ENCODE measurements at regions not wholly inside any gene's neighbourhood (a gene's known extent, or its start where the extent isn't known, plus 50 kb on each side); places are given as distances from the start of the nearest gene placed in this dataset.

GRCh38 chr2:103276869-103277268 is 515.0 kb downstream of the TMEM182 start:
- no peaks in the 10 kb centered on the region for H3K4me1 ChIP-seq (ENCODE audit: insufficient read depth, low read length)
- Mint-ChIP-seq H3K27ac (ENCODE audit: unreplicated experiment) (no peak overlapping the region), H3K9me3 (ENCODE audit: unreplicated experiment) (peaks cover 2% of the 10 kb centered on the region), H3K36me3 (ENCODE audit: low read depth, unreplicated experiment) (no peaks in the 10 kb centered on the region), H3K4me1 (ENCODE audit: low read depth, unreplicated experiment) (no peaks in the 10 kb centered on the region), H3K27me3 (ENCODE audit: low read depth, unreplicated experiment) (no peaks in the 10 kb centered on the region), H3K4me3 (ENCODE audit: unreplicated experiment) (no peak overlapping the region)
- no peak overlapping the region for H3K4me3 ChIP-seq (ENCODE audit: insufficient read depth, low read depth, low read length)
- H2AFZ ChIP-seq (ENCODE audit: low read depth, low read length): no peak overlapping the region
- no peaks in the 10 kb centered on the region for H3K27me3 ChIP-seq (ENCODE audit: insufficient read depth, low read length)
- no peak overlapping the region for H3K9ac ChIP-seq (ENCODE audit: low read length)
- no peaks in the 10 kb centered on the region for H3K79me2 ChIP-seq (ENCODE audit: insufficient read depth, low read length)
- H3K36me3 ChIP-seq (ENCODE audit: insufficient read depth, low read length): no peaks in the 10 kb centered on the region
- no peaks in the 10 kb centered on the region for H3K9me3 ChIP-seq (ENCODE audit: insufficient read depth, low read depth, low read length)
- H3K4me2 ChIP-seq (ENCODE audit: low read length): no peak overlapping the region
- H4K20me1 ChIP-seq (ENCODE audit: insufficient read depth, low read length): no peaks in the 10 kb centered on the region
- H3K27ac ChIP-seq (ENCODE audit: low read depth, low read length): no peak overlapping the region
- no peak for DNase-seq (ENCODE audit: low read depth)
- TF ChIP-seq CTCF (IDR thresholded peaks at IDR 0.05; ENCODE audit: insufficient read depth, low read depth, low read length): no peak
- TF ChIP-seq EZH2 (IDR thresholded peaks at IDR 0.05; ENCODE audit: insufficient read depth, low read length): no peak
- no peak for FAIRE-seq

GRCh38 chr2:103284750-103285149 is 522.9 kb downstream of the TMEM182 start:
- Histone ChIP-seq H4K20me1 (ENCODE audit: insufficient read depth, low read length) (no peaks in the 10 kb centered on the region), H3K36me3 (ENCODE audit: insufficient read depth, low read length) (no peaks in the 10 kb centered on the region), H3K4me3 (ENCODE audit: insufficient read depth, low read depth, low read length) (no peak overlapping the region), H3K9me3 (ENCODE audit: insufficient read depth, low read depth, low read length) (no peaks in the 10 kb centered on the region), H2AFZ (ENCODE audit: low read depth, low read length) (no peak overlapping the region), H3K9ac (ENCODE audit: low read length) (no peak overlapping the region), H3K27ac (ENCODE audit: low read depth, low read length) (no peak overlapping the region), H3K4me1 (ENCODE audit: insufficient read depth, low read length) (no peaks in the 10 kb centered on the region), H3K4me2 (ENCODE audit: low read length) (no peak overlapping the region), H3K27me3 (ENCODE audit: insufficient read depth, low read length) (no peaks in the 10 kb centered on the region), H3K79me2 (ENCODE audit: insufficient read depth, low read length) (no peaks in the 10 kb centered on the region)
- Mint-ChIP-seq H3K27me3 (ENCODE audit: low read depth, unreplicated experiment) (peaks cover 6% of the 10 kb centered on the region), H3K36me3 (ENCODE audit: low read depth, unreplicated experiment) (no peaks in the 10 kb centered on the region), H3K4me1 (ENCODE audit: low read depth, unreplicated experiment) (no peaks in the 10 kb centered on the region), H3K4me3 (ENCODE audit: unreplicated experiment) (no peak overlapping the region), H3K27ac (ENCODE audit: unreplicated experiment) (no peak overlapping the region), H3K9me3 (ENCODE audit: unreplicated experiment) (no peaks in the 10 kb centered on the region)
- TF ChIP-seq CTCF (IDR thresholded peaks at IDR 0.05; ENCODE audit: insufficient read depth, low read depth, low read length) (no peak), EZH2 (IDR thresholded peaks at IDR 0.05; ENCODE audit: insufficient read depth, low read length) (no peak)
- DNase-seq (ENCODE audit: low read depth): no peak
- no peak for FAIRE-seq

- no peak overlapping the region for H3K4me3 Mint-ChIP-seq (ENCODE audit: unreplicated experiment)
- TF ChIP-seq CTCF (IDR thresholded peaks at IDR 0.05; ENCODE audit: insufficient read depth, low read depth, low read length) (no peak), EZH2 (IDR thresholded peaks at IDR 0.05; ENCODE audit: insufficient read depth, low read length) (no peak)
- H3K79me2 ChIP-seq (ENCODE audit: insufficient read depth, low read length): no peaks in the 10 kb centered on the region
- no peaks in the 10 kb centered on the region for H3K36me3 ChIP-seq (ENCODE audit: insufficient read depth, low read length)
- peaks cover 6% of the 10 kb centered on the region for H3K27me3 Mint-ChIP-seq (ENCODE audit: low read depth, unreplicated experiment)
- H3K9me3 Mint-ChIP-seq (ENCODE audit: unreplicated experiment): no peaks in the 10 kb centered on the region
- no peaks in the 10 kb centered on the region for H3K27me3 ChIP-seq (ENCODE audit: insufficient read depth, low read length)
- H3K4me1 Mint-ChIP-seq (ENCODE audit: low read depth, unreplicated experiment): no peaks in the 10 kb centered on the region
- H3K27ac ChIP-seq (ENCODE audit: low read depth, low read length): no peak overlapping the region
- H3K4me2 ChIP-seq (ENCODE audit: low read length): no peak overlapping the region
- H3K4me1 ChIP-seq (ENCODE audit: insufficient read depth, low read length): no peaks in the 10 kb centered on the region
- no peak for DNase-seq (ENCODE audit: low read depth)
- FAIRE-seq: no peak
- H4K20me1 ChIP-seq (ENCODE audit: insufficient read depth, low read length): no peaks in the 10 kb centered on the region
- H3K9me3 ChIP-seq (ENCODE audit: insufficient read depth, low read depth, low read length): no peaks in the 10 kb centered on the region
- H2AFZ ChIP-seq (ENCODE audit: low read depth, low read length): no peak overlapping the region
- H3K9ac ChIP-seq (ENCODE audit: low read length): no peak overlapping the region
- H3K36me3 Mint-ChIP-seq (ENCODE audit: low read depth, unreplicated experiment): no peaks in the 10 kb centered on the region
- no peak overlapping the region for H3K27ac Mint-ChIP-seq (ENCODE audit: unreplicated experiment)
- no peak overlapping the region for H3K4me3 ChIP-seq (ENCODE audit: insufficient read depth, low read depth, low read length)
These were observed 523.5 kb downstream of the TMEM182 start for GRCh38 chr2:103285354-103285753.

All from astrocyte (in vitro differentiated cells and primary cell).